ENCODE measurements at regions not wholly inside any gene's neighbourhood (a gene's known extent, or its start where the extent isn't known, plus 50 kb on each side); places are given as distances from the start of the nearest gene placed in this dataset.

GRCh38 chr2:38499548-38500282 lies 103.0 kb downstream of the HNRNPLL start:
- TF ChIP-seq CTCF (conservative IDR thresholded peaks at IDR 0.05; ENCODE audit: low read length) (no peak), EZH2phosphoT487 (IDR thresholded peaks at IDR 0.05; ENCODE audit: borderline replicate concordance) (no peak)
